NCI-H226 (cell line): ENCODE measurements at regions not wholly inside any gene's neighbourhood (a gene's known extent, or its start where the extent isn't known, plus 50 kb on each side); places are given as distances from the start of the nearest gene placed in this dataset.

Experiments
- DNase-seq: peaks from one replicate; pipeline ENCODE4 v3.0.0-alpha.2; 2015

DNA sequence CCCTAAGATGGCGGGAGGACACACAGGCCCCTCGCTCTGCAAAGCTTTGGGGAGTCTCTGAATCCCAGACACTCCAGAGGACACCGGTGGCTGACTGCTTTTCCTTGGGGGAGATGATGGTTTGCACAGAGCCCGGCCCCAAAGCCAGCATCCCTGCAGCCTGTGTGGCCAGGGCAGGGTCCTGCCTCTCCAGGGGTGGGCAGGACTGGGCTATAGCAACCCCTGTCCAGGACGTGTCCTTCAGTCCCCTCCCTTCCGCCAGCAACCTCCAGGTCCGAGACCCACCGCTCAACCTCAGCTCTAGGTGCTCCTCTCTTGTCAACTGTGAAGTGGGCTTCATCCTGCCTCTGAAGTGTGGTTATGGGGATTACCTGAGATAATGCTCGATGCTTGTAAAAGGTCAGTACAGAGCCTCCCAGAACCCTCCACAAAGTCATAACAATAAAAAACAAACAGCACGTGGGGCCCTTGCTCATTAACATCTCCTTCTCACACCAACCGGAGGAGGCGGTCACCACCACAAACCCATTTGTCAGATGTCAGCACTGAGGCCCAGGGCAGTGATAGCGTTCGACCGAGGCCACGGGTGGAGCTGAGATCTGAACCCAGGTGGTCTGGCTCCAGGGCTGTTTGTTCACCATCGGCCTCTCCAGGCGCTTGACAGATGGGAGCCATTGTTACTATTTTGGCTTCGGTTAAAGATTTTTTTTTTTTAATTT, 304.8 kb downstream of the IRF8 start:
- no peak for DNase-seq

GRCh38 chr16:86205521-86206245, 304.6 kb upstream of the FOXF1 start:
- DNase-seq = no peak

- no peak for DNase-seq
These were observed 303.0 kb upstream of the FOXF1 start for GRCh38 chr16:86207350-86207749.

DNA sequence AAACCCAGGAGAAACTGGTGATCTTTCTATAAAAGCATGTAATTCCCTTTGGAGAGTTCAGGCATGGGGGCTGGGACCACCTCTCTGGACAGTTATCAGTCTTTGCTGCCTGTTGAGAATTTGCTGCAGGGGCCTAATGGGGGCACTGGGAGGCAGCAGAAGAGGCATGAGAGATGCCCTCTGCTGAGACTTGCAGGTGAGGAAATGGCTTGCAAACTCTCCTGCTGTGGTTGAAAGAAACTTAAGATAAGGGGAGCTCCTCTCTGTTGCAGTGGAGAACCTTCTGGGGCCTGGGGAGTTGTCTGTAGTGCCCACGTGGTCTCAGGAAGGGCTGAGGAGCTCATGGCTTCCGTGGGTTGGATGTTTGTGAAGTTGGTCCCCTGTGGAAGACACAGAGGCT, 301.1 kb upstream of the FOXF1 start:
- no peak for DNase-seq

- DNase-seq = no peak
These were observed 299.7 kb upstream of the FOXF1 start for GRCh38 chr16:86210403-86211193.

GRCh38 chr16:86211265-86211664, 299.1 kb upstream of the FOXF1 start:
- DNase-seq = no peak

- no peak for DNase-seq
These were observed 298.5 kb upstream of the FOXF1 start for GRCh38 chr16:86211800-86212199.

GRCh38 chr16:86212706-86213436, 297.5 kb upstream of the FOXF1 start:
- DNase-seq = no peak

DNA sequence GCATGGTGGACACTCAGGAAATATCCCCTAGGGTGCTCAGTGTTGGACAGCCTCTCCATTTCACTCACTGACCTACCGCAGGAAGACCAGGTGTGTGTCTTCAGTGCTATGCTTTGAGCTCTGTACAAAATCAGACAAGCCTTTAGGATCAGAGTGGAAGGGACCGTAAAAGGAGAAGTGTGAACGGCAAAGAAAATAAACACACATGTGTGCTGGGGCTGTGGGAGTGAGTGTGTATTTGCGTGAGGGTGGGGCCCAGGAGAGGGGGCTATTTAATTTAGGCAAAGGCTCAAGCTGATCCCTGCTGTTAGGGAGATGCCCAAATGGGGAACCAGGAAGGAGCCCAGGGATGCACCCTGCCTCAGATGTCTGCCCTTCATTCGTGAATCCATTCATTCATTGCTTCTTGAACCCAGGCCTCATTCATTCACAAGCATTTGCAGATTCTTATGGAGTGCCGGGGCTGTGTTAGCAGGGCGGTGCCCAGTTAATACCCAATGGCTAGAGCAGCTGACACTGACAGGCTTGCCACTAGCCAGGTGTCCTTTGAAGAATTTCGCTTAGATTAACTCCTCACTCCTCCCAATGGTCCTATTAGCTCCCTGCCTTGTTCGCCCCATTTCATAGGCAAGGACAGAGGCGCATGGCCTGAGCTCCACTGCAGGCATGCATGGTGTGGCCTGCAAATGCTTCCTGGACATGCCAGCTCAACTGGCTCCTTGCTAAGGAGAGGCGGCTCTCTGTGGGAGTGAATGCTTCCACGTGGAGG, 296.7 kb upstream of the FOXF1 start:
- DNase-seq = no peak

DNA sequence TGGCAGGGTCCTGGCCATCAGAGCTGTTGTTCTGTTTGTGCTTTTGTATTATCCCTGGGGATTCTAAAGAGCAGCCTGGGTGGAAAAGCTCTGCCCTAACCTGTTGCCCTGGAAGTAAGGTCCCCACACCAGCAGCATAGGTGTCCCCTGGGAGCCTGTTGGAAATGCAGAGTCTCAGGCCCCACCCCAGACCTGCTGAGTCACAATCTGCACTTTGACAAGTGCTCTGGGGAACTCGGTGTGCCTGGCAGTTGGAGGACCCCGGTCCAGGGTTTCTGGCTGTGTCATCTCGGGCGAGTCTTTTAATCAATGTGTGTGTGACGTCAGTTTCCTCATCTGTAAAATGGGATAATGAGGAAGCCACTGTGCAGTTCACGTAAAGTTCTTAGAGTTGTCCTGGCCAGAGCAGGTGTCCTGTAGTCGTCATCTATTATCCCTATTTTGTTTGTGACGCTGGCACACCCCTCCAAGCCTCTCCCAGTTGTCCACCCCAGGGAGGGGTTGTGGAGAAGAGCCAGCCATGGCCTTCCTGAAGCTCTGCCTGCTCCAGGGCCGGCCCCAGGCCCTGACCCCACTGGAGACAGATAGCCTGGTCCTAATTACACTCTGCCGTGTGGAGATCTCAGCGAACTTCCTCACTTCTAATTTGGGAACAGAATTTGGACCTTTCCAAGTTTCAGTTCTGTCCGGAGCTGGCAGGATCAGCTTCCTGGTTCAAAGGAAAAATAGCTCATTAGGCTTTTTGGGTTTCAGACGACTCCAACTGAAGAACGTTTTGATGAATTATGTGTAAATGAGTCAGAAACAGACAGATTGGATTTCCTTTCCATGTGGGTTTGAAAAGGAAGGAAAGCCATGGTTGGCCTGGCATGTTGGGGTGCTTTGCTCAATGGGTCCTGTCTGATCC, 295.7 kb upstream of the FOXF1 start:
- DNase-seq = no peak

DNA sequence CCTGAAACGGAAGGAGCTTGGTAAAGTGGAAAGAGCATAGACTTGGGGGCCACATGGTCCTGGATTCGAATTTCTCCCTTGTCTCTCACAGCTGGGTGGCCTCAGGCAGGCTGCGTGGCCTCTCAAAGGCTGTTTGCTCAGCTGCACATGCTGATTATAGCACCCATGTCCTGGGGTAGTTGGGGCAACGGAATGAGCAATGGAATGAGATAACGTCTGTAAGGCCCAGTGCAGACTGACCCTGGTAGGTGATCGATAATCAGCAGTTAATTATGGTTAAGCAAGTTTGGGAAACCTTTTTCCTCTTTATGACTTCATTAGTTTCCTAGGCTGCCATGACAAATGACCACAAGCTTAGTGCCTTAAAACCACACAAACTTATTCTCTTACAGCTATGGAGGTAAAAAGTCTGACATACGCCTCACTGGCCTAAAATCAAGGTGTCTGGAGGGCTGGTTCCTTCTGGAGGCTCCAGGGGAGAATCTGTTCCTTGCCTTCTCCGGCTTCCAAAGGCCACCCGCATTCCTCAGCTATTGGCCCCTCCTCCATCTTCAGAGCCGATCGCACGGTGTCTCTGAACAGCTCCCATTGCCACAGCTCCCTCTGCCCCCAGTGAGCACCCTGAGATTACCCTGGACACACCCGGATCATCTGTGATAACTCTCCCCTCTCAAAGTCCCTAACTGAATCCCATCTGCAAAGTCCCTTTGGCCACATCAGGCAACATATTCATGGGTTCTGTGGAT, 294.9 kb upstream of the FOXF1 start:
- no peak for DNase-seq

- DNase-seq = no peak
These were observed 294.2 kb upstream of the FOXF1 start for GRCh38 chr16:86215979-86216585.

- no peak for DNase-seq
These were observed 293.7 kb upstream of the FOXF1 start for GRCh38 chr16:86216591-86216990.

- DNase-seq = no peak
These were observed 293.1 kb upstream of the FOXF1 start for GRCh38 chr16:86217001-86217890.

DNA sequence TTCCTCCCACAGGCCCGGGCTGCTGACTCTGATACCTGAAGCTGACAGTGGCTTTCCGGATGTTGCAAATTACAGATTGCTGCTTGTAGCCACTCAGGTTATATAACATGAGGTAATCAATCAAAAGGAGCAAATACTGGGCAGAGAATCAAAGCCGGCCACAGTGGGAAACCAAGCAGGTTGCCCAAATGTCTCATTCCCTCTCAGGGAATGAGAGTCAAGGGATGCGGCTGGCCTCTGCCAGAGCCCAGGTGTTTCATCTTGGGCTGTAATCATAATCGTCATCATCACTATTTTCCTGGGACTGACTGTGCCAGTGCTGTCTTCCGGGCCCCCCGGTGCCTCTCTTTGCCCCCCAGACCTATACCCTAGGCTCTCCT, 292.4 kb upstream of the FOXF1 start:
- no peak for DNase-seq

- no peak for DNase-seq
These were observed 291.7 kb upstream of the FOXF1 start for GRCh38 chr16:86218479-86219170.

GRCh38 chr16:86219655-86220445, 290.5 kb upstream of the FOXF1 start:
- DNase-seq = no peak
